Activated T-cell treated with anti-CD3 and anti-CD28 coated beads, Interleukin-2, amount 50 U/mL, for 48 hours (primary cell): ENCODE measurements at regions not wholly inside any gene's neighbourhood (a gene's known extent, or its start where the extent isn't known, plus 50 kb on each side); places are given as distances from the start of the nearest gene placed in this dataset.

Experiments
- DNase-seq, 2 experiments: peaks; one replicate each; pipeline ENCODE4 v3.0.0-alpha.2; 2020

- no peak for DNase-seq
Measured at GRCh38 chr5:125541085-125541484, 794.6 kb upstream of the ZNF608 start.

GRCh38 chr5:125549322-125549911 lies 803.0 kb upstream of the ZNF608 start:
- DNase-seq = no peak

GRCh38 chr5:125550274-125550673 lies 803.8 kb upstream of the ZNF608 start:
- DNase-seq = no peak

GRCh38 chr5:125551246-125551645 lies 804.8 kb upstream of the ZNF608 start:
- no peak for DNase-seq

GRCh38 chr5:125551797-125552196 lies 805.4 kb upstream of the ZNF608 start:
- no peak for DNase-seq

GRCh38 chr5:125552486-125552885 lies 806.0 kb upstream of the ZNF608 start:
- no peak for DNase-seq

- no peak for DNase-seq
Measured at GRCh38 chr5:125554355-125554754, 807.9 kb upstream of the ZNF608 start.

- DNase-seq = no peak
Measured at GRCh38 chr5:125555591-125555990, 809.2 kb upstream of the ZNF608 start.

GRCh38 chr5:125558016-125558415 lies 811.6 kb upstream of the ZNF608 start:
- no peak for DNase-seq

- no peak for DNase-seq
Measured at GRCh38 chr5:125558466-125558865, 812.0 kb upstream of the ZNF608 start.

- DNase-seq = no peak
Measured at GRCh38 chr5:125559296-125559695, 812.9 kb upstream of the ZNF608 start.

- no peak for DNase-seq
Measured at GRCh38 chr5:125560476-125561225, 814.2 kb upstream of the ZNF608 start.

GRCh38 chr5:125564317-125564975 lies 818.0 kb upstream of the ZNF608 start:
- no peak for DNase-seq

- DNase-seq = no peak
Measured at GRCh38 chr5:125574491-125575044, 828.1 kb upstream of the ZNF608 start.

- DNase-seq = no peak
Measured at GRCh38 chr5:125575171-125575890, 828.9 kb upstream of the ZNF608 start.

- no peak for DNase-seq
Measured at GRCh38 chr5:125575891-125576505, 829.6 kb upstream of the ZNF608 start.

GRCh38 chr5:125576822-125577221 lies 830.4 kb upstream of the ZNF608 start:
- DNase-seq = no peak

- DNase-seq = no peak
Measured at GRCh38 chr5:125578551-125578950, 832.1 kb upstream of the ZNF608 start.

GRCh38 chr5:125579182-125579581 lies 832.7 kb upstream of the ZNF608 start:
- DNase-seq = no peak

GRCh38 chr5:125581311-125581710 lies 834.9 kb upstream of the ZNF608 start:
- no peak for DNase-seq

- DNase-seq = no peak
Measured at GRCh38 chr5:125582352-125582751, 835.9 kb upstream of the ZNF608 start.

- no peak for DNase-seq
Measured at GRCh38 chr5:125583321-125584139, 837.1 kb upstream of the ZNF608 start.
